Parathyroid adenoma (tissue), 2 donors: ENCODE measurements at regions not wholly inside any gene's neighbourhood (a gene's known extent, or its start where the extent isn't known, plus 50 kb on each side); places are given as distances from the start of the nearest gene placed in this dataset.

Experiments used
- H2AFZ ChIP-seq: fragments of 300-600 bp; sonication (generic); one replicate; pipeline ENCODE4 v1.7.0; 2017; ENCODE audit warnings: antibody characterized with exemption, mild to moderate bottlenecking
- H3K27ac ChIP-seq: fragments of 300-600 bp; sonication (generic); one replicate; pipeline ENCODE4 v1.7.0; 2017
- H3K27me3 ChIP-seq: fragments of 300-600 bp; sonication (generic); one replicate; pipeline ENCODE4 v1.7.0; 2017; ENCODE audit warnings: low read length; ENCODE audit not compliant: control insufficient read depth, insufficient read depth
- H3K36me3 ChIP-seq: fragments of 300-600 bp; sonication (generic); one replicate; pipeline ENCODE4 v1.7.0; 2017; ENCODE audit warnings: low read length; ENCODE audit not compliant: control insufficient read depth, insufficient read depth
- H3K4me1 ChIP-seq: fragments of 300-600 bp; sonication (generic); one replicate; pipeline ENCODE4 v1.7.0; 2017; ENCODE audit warnings: control low read depth
- H3K4me2 ChIP-seq: fragments of 300-600 bp; sonication (generic); one replicate; pipeline ENCODE4 v1.7.0; 2017; ENCODE audit warnings: low read length
- H3K4me3 ChIP-seq: fragments of 300-600 bp; sonication (generic); one replicate; pipeline ENCODE4 v1.7.0; 2017; ENCODE audit warnings: low read depth, low read length
- H3K79me2 ChIP-seq: fragments of 300-600 bp; sonication (generic); one replicate; pipeline ENCODE4 v1.7.0; 2017; ENCODE audit warnings: control low read depth
- H3K9ac ChIP-seq: fragments of 300-600 bp; sonication (generic); one replicate; pipeline ENCODE4 v1.7.0; 2017; ENCODE audit warnings: mild to moderate bottlenecking
- H3K9me3 ChIP-seq: fragments of 300-600 bp; sonication (generic); one replicate; pipeline ENCODE4 v1.7.0; 2017; ENCODE audit warnings: low read length; ENCODE audit not compliant: control insufficient read depth
- TF ChIP-seq, protein P1 (sequence below): fragments of 300-600 bp; sonication (generic); IDR thresholded peaks from one replicate; pipeline ENCODE4 v1.7.0; 2017; ENCODE audit warnings: antibody characterized with exemption, mild to moderate bottlenecking
- donor health status: primary hyperparathyroidism.

DNA sequence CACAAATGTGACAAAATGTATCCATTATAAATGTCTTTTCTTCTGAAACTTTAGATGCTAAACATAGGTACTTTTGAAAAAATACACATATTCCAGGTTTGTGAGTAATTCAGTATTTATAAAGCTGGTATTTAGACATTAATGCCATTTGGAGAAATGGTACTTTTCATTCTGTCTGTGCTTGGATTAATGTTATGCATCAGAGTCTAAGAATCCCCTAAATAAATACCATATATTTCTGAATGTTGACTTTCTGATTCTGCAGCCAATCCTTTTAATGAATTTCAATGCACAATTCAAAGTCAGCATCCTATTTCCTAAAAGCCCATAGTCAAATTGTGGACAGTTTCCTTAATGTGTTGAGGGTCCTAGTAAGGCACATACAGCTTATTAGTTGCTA is 145.0 kb downstream of the DKK1 start:
- H3K4me1 ChIP-seq, result no peaks in the 10 kb centered on the region
- H3K36me3 ChIP-seq, result no peaks in the 10 kb centered on the region
- no peak overlapping the region for H3K9ac ChIP-seq
- H3K79me2 ChIP-seq, result no peaks in the 10 kb centered on the region
- no peaks in the 10 kb centered on the region for H3K27me3 ChIP-seq
- TF ChIP-seq, protein P1, sequence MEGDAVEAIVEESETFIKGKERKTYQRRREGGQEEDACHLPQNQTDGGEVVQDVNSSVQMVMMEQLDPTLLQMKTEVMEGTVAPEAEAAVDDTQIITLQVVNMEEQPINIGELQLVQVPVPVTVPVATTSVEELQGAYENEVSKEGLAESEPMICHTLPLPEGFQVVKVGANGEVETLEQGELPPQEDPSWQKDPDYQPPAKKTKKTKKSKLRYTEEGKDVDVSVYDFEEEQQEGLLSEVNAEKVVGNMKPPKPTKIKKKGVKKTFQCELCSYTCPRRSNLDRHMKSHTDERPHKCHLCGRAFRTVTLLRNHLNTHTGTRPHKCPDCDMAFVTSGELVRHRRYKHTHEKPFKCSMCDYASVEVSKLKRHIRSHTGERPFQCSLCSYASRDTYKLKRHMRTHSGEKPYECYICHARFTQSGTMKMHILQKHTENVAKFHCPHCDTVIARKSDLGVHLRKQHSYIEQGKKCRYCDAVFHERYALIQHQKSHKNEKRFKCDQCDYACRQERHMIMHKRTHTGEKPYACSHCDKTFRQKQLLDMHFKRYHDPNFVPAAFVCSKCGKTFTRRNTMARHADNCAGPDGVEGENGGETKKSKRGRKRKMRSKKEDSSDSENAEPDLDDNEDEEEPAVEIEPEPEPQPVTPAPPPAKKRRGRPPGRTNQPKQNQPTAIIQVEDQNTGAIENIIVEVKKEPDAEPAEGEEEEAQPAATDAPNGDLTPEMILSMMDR, result no peak
- no peak overlapping the region for H2AFZ ChIP-seq
- H3K4me3 ChIP-seq, result no peak overlapping the region
- no peak overlapping the region for H3K4me2 ChIP-seq
- no peaks in the 10 kb centered on the region for H3K9me3 ChIP-seq
- H3K27ac ChIP-seq, result no peak overlapping the region

DNA sequence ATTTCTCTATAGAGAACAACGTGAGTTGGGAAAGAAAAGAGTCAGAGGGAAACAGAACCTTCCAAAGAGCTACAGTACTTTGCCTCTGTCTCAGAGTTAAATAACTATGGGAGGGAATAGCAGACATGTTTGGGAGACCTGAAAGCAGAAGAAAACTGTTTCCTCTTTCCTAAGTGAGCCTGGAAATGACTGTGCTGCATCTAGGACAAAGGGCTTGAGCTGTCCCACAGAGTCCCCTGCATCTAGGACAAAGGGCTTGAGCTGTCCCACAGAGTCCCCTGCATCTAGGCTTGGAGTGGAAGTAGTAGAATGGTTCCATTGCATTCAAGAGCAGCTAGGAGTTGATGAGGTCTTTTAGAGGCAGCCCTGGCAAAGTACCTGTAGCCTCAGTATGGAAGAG is 149.7 kb downstream of the DKK1 start:
- TF ChIP-seq, protein P1, result no peak

DNA sequence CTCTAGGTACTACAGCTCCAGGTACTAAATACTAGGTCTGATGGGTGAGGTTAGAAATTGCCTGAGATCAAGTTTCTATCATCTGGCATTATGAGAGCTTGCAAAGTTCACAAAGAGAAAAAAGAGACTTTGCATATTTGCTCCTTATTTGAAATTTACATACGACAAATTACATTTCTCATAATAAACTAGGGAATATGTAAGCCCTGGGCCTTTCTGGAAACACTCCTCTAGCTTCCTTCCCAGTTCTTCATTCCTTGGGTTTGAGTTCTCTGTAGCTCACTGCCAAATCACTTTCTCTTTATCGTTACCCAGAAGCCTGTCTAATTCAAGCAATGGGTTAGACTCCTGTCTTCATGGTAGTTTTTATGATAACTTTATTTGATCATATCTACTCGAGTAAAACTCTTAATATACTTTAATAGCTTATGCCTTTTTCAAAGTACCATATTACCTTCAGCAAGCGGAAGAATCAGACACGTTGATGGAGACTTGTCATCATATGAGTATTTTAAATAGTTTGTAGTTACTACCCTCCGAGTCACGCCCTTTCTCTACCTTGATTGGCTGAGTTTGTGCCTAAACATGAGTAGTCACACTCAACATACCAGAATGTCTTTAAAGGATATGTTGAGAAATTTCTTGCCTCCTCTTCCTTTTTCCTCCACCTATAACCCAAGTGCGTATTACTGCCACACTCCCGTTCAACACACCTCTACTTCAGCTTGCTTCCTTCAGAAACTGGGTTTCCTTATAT is 150.5 kb downstream of the DKK1 start:
- Histone ChIP-seq H3K9me3 (no peaks in the 10 kb centered on the region), H3K36me3 (no peaks in the 10 kb centered on the region), H2AFZ (no peak overlapping the region), H3K27ac (no peak overlapping the region), H3K9ac (no peak overlapping the region), H3K4me1 (no peaks in the 10 kb centered on the region), H3K79me2 (no peaks in the 10 kb centered on the region), H3K4me3 (no peak overlapping the region), H3K4me2 (no peak overlapping the region), H3K27me3 (no peaks in the 10 kb centered on the region)
- TF ChIP-seq, protein P1, result no peak

More for the DNA sequence above, 149.7 kb downstream of the DKK1 start:
- Histone ChIP-seq H3K36me3 (no peaks in the 10 kb centered on the region), H3K4me1 (no peaks in the 10 kb centered on the region), H2AFZ (no peak overlapping the region), H3K79me2 (no peaks in the 10 kb centered on the region), H3K4me3 (no peak overlapping the region), H3K27me3 (no peaks in the 10 kb centered on the region), H3K9me3 (no peaks in the 10 kb centered on the region), H3K9ac (no peak overlapping the region), H3K4me2 (no peak overlapping the region), H3K27ac (no peak overlapping the region)

DNA sequence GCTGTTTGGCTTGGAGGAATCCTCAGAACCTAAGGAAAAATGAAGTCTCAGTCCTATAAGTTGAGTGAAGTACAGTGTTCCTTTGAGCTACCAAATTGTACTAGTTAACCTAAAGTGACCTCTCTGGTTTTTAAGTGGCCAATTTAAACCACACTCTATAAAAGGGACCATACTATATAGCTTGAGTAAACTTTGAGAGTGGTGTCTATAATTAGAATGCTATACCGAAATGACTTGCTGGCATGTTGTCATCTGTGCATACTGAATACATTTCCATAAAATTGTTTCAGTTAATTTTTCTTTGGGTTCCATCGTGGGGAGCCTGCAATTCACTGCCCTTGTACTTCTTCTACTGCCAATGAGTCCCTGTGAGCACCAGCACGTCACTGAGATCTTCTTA is 151.1 kb downstream of the DKK1 start:
- Histone ChIP-seq H3K9ac (no peak overlapping the region), H2AFZ (no peak overlapping the region), H3K4me1 (no peaks in the 10 kb centered on the region), H3K9me3 (no peaks in the 10 kb centered on the region), H3K36me3 (no peaks in the 10 kb centered on the region), H3K79me2 (no peaks in the 10 kb centered on the region), H3K27ac (no peak overlapping the region), H3K4me2 (no peak overlapping the region), H3K27me3 (no peaks in the 10 kb centered on the region), H3K4me3 (no peak overlapping the region)
- TF ChIP-seq, protein P1, result no peak

DNA sequence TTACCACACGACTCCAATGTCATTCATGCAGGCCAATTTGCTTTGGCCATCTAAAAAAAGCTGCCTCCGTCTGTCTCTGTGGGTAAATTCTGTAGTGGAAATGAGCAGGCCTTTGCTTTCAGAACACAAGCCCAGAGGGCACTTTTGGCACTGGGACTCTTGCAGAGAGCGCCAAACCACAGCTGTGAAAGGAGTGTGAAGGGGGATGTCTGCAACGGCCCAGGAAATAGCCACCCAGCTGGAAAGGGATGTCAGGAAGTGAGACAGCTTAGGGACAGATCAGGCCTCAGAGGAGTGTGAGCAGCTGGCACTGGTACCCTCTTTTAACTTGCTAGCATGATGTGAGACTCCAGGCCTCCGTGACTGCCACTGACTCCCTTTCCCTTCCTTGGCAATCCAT is 152.4 kb downstream of the DKK1 start:
- no peaks in the 10 kb centered on the region for H3K79me2 ChIP-seq
- no peak overlapping the region for H3K9ac ChIP-seq
- H3K4me1 ChIP-seq, result no peaks in the 10 kb centered on the region
- H3K27me3 ChIP-seq, result no peaks in the 10 kb centered on the region
- no peaks in the 10 kb centered on the region for H3K36me3 ChIP-seq
- TF ChIP-seq, protein P1, result no peak
- no peak overlapping the region for H3K4me2 ChIP-seq
- no peak overlapping the region for H3K27ac ChIP-seq
- no peak overlapping the region for H3K4me3 ChIP-seq
- no peaks in the 10 kb centered on the region for H3K9me3 ChIP-seq
- no peak overlapping the region for H2AFZ ChIP-seq
